ENCODE measurements at regions not wholly inside any gene's neighbourhood (a gene's known extent, or its start where the extent isn't known, plus 50 kb on each side); places are given as distances from the start of the nearest gene placed in this dataset.

DNA sequence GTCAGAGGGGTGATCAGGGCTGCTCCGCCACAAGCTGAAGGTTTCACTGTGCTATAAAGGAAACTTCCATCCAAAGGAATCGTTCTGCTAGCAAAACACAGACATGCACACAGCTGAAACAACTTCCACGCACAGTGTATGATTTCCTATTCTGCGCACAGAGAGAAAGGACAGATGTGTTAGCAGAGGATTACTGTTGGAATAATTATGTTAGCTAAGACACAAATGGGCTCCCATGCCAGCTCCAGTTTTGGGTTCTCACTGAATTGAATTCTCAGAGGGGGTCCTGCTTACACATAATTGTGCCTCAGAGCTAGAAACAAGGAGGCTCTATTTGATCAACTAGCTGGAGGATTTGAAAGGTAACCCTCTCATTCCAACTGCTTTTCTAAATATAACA is 352.4 kb downstream of the IRX2 start:
- DNase-seq (ENCODE audit: low read depth in 4 of 4, low spot score in 3 of 4), result no peak

DNA sequence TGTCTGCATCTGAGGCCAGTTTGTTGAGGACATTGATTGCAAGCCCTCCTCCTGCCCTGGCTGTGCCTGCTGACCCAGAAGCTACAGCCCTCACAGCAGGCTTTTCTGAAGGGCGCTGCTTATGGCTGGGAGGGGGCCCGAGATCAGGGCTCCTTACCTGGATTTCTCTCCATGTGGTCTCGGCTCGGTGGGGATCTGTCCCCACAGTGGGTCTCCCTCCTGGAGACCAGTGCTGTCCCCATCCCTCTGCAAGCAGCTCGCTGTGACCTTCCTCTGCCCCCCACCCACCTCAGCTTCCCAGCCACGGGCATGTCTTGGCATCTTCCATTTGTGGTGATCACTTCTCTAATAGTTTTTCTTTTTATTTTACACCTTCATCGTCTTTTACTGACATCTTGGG is 357.9 kb downstream of the IRX2 start:
- DNase-seq (ENCODE audit: low read depth in 4 of 4, low spot score in 3 of 4), result no peak

DNA sequence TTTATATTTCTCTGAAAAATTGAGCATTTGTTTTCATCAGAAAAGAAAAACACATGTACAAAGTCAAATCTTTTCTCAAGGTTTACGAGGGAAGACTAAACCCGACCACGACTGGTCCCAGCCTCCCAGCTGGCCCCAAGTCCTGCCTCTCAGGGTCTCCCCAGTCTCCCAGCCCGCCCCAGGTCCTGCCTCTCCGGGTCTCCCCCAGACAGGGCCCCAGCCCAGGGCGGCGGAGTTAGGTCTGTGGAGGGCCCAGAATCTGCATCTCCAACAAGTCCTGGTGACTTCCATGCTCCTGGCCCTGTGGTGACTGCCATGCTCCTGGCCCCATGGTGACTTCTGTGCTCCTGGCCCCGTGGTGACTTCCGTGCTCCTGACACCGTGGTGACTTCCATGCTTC is 359.9 kb downstream of the IRX2 start:
- DNase-seq (ENCODE audit: low read depth in 4 of 4, low spot score in 3 of 4), result no peak

DNA sequence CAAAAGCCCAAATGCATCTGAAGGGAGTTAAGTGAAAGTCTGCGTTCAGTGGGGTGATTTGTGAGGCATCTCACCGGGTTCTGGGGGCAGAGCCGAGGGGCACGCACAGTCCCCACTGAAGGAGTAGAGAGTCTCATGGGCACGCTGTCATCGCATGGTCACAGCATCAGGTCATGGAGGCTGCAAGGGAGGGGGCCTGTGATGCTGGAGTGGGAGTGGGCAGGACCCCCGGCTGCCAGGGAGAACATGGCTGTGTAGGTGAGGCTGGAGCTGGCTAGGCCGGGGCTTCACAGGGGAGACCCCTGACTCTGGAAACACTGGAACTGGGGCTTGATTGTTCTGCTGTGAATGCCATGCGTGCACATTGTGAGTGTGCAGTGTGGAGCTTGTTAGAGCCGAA is 360.5 kb downstream of the IRX2 start:
- no peak for DNase-seq (ENCODE audit: low read depth in 4 of 4, low spot score in 3 of 4)

DNA sequence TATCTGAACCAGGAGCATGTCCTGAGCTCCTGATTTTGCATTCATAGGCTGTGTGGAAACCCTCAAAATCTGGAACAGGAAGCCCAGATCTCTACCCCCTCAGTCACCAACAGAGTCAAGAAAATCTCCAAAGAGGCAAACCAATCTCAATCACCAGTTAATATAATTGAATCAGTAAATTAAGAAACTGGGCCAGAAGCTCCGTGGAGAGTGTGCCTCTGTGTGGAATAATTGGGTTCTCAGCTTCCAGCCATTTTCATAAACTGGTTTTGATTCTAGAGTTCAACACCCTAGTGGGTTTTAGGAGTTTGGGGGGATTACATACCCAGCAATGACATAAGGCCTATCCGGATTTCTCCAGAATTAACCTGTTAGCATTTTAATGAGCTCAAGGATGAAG is 362.9 kb downstream of the IRX2 start:
- DNase-seq (ENCODE audit: low read depth in 4 of 4, low spot score in 3 of 4), result no peak

DNA sequence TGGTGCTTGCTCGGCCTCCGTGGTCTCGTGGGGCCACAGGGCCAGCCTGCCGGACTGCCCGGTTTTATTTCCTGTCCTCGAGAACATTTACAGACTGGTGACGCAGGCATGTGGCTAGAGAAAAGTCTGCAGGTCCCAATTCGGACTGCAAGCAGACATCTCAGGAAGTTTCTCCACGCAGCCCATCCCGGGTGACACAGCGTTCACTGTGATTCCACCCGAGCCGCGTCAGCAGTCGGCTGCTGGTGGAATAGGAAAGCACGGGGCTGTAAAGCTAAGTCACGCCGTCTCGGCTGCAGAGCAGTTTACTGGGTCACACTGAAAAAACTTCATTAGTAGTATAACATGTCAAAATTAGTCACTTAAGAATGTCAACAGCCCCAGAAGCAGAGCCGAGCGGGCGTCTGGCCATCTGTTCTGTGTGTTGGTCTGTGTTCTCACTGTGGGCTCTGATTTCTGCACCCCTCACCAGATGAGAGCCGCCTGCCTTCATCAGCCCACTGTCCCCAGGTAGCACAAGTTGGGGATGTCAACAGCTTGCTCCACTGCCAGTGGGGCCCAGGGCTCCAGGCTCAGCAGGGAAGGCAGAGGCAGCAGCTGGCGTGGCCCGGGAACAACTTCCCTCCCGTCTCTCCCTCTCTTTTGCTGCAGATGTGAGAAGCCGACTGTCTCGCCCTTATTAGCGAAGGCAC is 363.7 kb downstream of the IRX2 start:
- peak in 1 of 4 donors; percentile 18 for DNase-seq (ENCODE audit: low read depth in 4 of 4, low spot score in 3 of 4)

DNA sequence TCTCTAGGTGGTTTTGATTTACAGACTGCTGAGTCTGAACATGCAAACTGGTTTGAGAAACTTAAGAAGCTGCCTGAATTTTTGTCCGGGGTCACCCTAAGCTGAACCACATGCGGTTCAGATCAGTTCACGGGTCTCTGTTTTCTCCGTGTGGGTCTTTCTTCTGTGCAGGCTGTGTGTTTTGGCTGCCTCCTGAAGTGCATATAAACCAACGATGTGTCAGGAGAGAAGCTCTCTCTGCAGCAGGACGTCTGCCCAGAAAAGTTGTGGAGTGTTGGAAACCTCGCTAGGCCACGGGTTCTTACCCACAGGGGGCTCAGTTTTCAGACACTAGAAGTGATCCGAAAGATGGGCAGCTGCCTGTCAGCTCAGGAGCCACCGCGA is 364.2 kb downstream of the IRX2 start:
- no peak for DNase-seq (ENCODE audit: low read depth in 4 of 4, low spot score in 3 of 4)

DNA sequence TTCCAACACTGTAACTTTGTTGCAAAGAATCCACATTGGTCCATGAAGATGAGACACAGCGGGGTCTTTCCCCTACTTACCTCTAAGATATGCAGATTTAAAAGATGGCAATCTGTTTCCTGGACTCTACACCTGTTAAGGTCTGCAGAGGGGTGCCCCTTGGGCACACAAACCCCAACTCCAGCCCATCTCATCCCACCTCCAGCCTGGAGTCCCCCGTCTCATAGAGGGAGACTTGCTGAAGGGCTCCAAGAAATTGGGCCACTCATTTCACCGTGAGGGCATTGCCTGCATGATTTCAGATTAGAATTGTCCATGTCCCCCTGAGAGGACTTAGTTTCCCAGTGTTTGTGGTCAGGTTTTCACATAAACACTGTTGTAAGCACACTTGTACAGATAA is 365.7 kb downstream of the IRX2 start:
- no peak for DNase-seq (ENCODE audit: low read depth in 4 of 4, low spot score in 3 of 4)

DNA sequence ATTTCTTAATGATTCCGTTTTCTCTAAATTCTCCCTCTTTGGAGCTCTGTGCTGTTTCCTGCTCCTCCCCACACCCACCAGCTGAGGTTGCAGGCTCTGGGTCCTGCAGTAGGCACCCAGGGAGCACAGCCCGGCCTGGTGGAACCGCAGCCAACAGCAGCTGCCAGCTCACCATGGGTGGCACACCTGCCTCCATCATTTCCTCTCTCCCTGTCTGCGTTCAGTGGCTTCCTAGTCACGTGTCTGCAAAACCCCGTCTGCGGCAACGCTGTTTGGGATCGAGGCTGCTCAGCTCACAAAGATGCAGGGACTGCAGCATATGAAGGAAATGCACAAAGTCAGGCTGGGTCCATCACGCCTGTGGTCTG is 367.8 kb downstream of the IRX2 start:
- DNase-seq (ENCODE audit: low read depth in 4 of 4, low spot score in 3 of 4), result no peak

DNA sequence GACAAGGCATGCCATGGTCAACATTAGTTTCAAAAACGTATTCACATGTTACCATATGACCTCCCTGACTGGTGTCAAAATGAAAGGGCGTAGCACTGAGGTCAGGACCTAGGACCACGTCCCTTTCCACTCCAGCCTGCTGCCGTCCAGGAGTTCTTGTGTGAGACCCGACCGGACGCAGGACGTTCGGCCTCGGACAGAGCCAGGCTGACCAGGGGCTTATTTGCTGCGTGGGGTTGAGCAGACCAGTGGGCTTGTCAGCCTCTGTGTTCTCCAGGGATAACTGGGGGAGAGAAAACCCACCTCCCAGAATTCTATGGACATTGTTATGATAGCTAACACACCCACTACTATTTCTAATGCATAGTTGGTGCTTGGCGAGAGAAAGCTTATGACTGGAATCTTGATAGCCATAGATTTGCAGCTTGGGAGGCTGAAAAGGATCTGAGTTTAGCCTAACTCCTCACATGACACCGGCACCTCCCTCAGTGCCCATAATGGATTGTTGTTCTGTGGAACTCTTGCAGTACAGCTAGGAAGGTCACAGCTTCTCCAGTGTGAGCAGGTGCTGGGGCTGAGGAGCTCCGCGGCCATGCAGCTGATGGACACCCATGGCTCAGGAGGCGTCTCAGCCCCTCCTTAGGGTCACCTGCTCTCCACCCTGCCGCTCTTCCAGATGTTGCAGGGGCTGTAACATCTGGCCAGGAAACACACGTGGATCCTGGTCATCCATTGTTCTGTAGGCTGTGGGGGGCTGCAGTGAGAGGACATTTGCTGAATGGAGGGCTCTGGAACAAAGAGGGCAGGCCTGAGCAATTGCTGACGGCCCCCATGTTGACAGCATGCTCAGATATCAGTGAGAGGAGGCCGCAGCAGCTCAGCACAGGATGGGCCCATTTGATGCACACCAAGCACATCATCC is 368.4 kb downstream of the IRX2 start:
- no peak for DNase-seq (ENCODE audit: low read depth in 4 of 4, low spot score in 3 of 4)

DNA sequence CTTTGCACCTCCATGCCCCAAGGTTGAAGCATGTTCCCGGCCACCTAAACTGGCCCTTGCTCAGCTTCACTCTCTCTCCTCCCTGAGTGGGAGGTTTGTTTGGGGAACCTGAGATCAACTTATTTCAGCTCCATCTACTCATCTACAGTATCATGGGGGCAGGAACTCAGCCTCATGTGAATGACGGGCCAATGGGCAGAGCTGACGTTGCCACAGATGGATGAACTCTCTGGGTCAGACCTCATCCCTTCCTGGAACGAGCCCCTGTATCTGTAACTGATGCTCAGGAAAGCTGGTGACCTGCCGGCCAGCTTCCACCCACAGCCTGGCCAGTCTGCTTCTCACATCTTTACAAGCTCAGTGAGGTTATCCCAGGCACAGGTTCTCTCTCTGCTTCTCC is 369.6 kb downstream of the IRX2 start:
- DNase-seq (ENCODE audit: low read depth in 4 of 4, low spot score in 3 of 4), result peak in 1 of 4 donors; percentile 29

DNA sequence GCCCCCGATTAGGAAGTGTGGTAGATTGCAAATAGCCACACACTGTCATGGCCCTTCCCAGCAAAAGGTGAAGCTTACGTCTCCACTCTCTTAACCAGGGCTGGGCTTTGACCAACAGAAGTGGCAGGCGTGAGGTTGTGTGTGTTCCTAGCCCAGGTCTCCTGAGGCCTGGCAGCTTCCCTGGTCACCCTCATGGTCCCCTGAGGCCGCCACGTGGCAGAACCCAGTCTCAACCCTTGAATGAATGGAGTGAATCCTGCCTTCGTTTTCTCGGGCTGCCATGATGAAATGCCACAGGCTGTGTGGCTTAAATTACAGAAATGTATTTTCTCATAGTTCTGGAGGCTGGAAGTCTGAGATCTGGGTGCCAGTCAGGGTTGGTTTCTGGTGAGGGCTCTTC is 370.4 kb downstream of the IRX2 start:
- no peak for DNase-seq (ENCODE audit: low read depth in 4 of 4, low spot score in 3 of 4)

DNA sequence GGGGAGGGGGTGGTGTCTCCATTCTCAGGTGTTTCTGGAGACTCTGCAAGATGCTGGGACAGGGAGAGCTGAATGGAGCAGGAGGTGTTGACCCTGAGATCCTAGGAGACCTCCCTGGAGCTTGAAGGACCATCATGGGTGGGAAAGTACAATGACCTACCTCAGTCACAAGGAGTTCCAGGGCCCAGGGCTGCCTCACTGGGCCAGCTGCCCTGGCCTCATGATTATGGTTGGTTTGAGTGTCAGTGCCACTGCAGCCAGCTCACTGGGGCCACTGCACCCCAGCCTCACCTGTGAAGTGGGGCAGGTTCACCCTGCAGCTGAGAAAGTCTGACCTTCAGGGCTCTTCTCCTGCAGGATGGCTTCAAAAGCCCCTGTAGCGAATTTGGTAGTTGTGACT is 372.5 kb downstream of the IRX2 start:
- no peak for DNase-seq (ENCODE audit: low read depth in 4 of 4, low spot score in 3 of 4)

DNA sequence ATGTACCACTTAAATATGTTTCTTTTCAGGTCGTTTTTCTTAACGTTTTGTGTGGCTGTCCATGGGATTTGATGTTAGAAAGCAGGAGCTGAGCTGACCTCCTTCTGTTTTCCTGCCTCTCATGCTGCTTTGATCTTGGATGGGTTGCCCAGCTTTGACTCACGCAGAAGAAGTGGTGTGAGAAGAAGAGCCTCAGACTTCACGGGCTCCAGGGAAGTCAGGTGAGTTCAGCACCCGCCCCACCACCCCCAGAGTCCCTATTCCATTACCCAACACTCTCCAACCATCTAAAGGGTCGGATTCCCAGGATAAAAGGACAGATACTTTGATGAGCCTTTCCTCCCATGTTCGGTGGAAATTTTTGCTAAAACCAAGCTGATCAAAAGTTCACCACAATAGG is 373.4 kb downstream of the IRX2 start:
- no peak for DNase-seq (ENCODE audit: low read depth in 4 of 4, low spot score in 3 of 4)

DNA sequence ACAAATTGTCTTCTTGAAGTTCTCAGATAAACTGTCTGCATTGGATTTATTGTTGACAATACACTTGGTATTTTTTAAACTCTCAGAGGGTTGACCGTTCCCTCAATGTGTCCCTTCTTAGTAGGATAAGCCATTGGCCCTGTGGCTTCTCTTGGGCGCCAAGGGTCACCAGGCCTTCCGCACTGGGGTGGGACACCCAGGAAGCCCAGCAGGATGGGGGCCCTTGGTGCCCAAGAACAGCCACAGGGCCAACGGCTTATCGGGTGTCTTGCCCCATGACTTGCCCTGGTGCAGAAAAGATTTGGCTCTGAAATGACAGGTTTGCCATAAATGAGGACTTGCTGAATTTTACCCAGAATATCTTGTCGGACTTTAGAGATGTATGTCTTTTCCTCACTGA is 375.0 kb downstream of the IRX2 start:
- no peak for DNase-seq (ENCODE audit: low read depth in 4 of 4, low spot score in 3 of 4)

DNA sequence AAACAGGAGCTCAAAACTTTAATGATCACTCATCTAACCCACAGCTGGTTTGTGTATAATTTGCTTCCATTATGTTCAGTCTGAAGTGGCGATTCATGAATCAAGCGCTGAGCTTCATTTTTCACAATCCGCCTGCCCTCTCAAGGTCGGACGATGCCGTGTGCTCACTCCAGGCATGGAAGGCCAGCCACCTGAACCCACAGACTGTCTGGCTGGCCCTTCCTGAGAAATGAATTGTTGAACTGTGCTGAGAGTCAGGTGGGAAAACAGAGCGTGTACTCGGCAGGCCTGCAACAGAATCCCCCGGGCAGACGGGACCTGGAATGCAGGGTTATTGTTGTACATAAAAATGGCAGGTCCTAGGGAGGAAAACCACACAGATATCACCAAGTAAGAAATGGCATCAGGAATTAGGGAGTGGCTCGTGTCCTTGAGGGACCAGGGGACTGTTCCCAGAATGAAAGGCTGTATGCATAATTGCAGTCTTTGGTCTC is 375.7 kb downstream of the IRX2 start:
- DNase-seq (ENCODE audit: low read depth in 4 of 4, low spot score in 3 of 4), result no peak

DNA sequence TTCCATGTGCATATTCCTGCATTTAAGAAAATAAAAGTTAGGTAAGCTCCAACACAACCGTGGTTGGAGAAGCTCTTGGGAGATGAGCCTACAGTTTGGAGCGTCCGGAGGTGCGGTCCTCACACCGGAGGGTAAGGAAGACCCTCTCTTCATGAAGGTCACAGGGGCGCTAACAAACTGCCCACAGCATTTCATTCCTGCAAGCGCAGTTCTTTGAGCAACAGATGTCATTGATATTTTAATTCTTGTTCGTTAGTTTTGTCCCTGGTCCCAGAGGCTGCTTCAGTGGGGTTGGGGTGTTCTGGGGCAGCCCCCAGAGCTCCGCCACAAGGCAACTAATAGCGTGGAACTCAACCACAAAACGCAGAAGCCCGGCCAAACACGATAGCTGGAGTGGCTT is 376.2 kb downstream of the IRX2 start:
- no peak for DNase-seq (ENCODE audit: low read depth in 4 of 4, low spot score in 3 of 4)

DNA sequence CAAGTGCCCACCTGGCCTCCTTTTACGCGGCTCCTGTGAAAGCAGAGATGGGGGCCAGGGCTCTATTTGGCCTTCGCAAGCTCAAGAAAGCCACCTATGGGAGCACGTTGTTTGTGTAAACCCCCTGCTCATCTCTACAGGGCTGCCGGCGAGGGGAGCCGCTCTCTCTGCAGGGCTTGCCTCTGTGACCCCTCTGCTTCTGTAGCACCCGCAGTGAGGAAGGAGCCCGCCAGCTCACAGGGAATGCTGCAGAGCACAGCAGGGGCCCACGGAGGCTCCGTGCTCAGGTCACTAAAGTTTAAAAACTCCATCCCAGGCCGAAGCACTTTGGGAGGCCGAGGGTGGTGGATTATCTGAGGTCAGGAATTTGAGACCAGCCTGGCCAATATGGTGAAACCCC is 376.8 kb downstream of the IRX2 start:
- no peak for DNase-seq (ENCODE audit: low read depth in 4 of 4, low spot score in 3 of 4)

DNA sequence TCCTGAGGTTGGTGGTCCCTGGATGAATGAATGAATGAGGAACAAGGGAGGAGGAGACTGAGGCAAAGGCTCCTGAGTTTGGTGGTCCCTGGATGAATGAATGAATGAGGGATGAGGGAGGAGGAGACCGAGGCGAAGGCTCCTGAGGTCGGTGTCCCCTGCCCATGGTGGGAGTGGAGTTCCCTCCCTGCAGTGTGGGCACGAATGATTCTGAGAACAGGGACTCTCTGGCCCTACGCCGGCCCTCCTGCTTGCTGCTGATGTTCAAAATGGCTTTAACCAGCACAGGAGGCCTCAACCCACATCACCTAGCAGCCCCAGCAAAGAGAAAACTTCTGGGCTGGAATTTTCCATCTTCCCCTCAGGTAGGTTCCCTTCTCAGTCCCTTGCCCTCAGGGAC is 377.8 kb downstream of the IRX2 start:
- DNase-seq (ENCODE audit: low read depth in 4 of 4, low spot score in 3 of 4), result no peak

DNA sequence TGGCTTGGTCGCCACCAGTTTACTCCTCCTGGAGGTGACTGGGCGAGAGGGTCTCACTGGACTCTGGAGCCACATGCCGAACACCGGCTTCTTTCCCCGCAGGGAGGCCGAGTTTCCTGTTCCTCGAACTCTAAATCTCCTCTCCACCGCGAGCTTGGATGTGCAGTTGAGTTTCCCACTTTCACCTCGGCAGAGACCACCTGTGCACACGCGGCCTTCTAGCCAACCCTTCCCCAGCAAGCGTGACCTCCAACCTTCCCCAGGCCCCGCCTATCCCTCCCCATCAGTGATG is 380.1 kb downstream of the IRX2 start:
- DNase-seq (ENCODE audit: low read depth in 4 of 4, low spot score in 3 of 4), result no peak

DNA sequence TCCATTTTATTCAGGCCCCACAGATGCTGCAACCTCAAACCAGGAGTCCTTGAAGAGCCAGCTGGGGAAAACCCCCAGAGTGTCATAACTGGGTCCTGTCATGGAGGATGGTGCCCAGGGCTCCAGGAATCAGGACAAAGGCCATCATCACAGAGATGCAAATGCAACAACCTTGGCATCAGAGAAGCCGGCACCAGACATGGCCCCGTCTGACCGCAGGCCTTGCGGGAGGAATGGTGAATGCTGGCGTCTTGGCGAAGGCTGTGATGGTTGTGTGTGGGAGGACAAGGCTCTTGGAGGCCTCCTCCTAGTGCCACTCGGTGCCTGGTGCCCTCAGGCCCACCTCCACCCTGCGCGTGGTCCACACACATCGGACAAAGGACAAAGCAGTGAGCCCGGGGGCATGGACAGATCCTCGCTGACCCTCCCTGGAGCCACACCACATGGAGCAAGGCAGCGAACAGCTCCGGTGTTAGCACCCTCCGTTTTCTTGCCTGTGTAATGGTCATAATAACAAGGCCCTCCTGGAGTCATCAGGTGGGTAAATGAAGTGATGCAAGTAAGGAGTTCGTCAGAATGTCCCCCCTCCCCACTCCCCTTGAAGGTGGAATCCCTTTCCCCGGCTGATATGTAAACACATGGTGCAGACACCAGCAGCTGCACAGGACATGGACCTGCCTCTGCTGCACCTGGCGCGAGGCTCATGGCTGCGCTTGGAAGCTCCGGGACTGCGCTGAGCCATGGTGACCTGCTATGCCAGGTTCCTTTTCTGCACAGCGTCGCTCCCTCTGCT is 380.7 kb downstream of the IRX2 start:
- DNase-seq (ENCODE audit: low read depth in 4 of 4, low spot score in 3 of 4), result no peak

DNA sequence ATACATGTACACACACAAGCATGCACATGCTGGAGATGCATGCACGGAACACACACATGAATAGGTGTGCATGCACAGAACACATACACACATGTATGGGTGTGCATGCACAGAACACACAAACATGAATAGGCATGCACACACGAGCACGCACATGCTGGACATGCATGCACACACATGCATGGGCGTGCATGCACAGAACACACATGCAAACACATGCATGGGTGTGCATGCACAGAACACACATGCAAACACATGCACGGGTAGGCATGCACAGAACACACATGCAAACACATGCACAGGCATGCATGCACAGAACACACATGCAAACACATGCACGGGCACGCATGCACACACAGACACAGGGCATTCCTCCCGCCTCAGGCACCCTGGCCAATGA is 382.3 kb downstream of the IRX2 start:
- no peak for DNase-seq (ENCODE audit: low read depth in 4 of 4, low spot score in 3 of 4)

All from left renal pelvis (tissue), 4 donors.